CD1c-positive myeloid dendritic cell (primary cell): ENCODE measurements at regions not wholly inside any gene's neighbourhood (a gene's known extent, or its start where the extent isn't known, plus 50 kb on each side); places are given as distances from the start of the nearest gene placed in this dataset.

ENCODE experiments used
- DNase-seq: peaks from one replicate; pipeline ENCODE4 v3.0.0-alpha.2; 2016; ENCODE audit errors: extremely low spot score

GRCh38 chr2:9082158-9082557 is 78.7 kb upstream of the MBOAT2 start:
- DNase-seq: no peak

GRCh38 chr2:9081750-9082149 is 78.3 kb upstream of the MBOAT2 start:
- DNase-seq: no peak

- no peak for DNase-seq
Observed at GRCh38 chr2:9078405-9078804, 74.9 kb upstream of the MBOAT2 start.

- no peak for DNase-seq
Observed at GRCh38 chr2:9077691-9078090, 74.2 kb upstream of the MBOAT2 start.

- DNase-seq: no peak
Observed at GRCh38 chr2:9076755-9077154, 73.3 kb upstream of the MBOAT2 start.

GRCh38 chr2:9076210-9076609 is 72.7 kb upstream of the MBOAT2 start:
- DNase-seq: no peak

GRCh38 chr2:9074930-9075329 is 71.4 kb upstream of the MBOAT2 start:
- no peak for DNase-seq

GRCh38 chr2:9071584-9072124 is 68.2 kb upstream of the MBOAT2 start:
- no peak for DNase-seq

GRCh38 chr2:9071032-9071431 is 67.5 kb upstream of the MBOAT2 start:
- DNase-seq: no peak

GRCh38 chr2:9069543-9069942 is 66.1 kb upstream of the MBOAT2 start:
- DNase-seq: no peak

GRCh38 chr2:9065901-9066300 is 62.4 kb upstream of the MBOAT2 start:
- no peak for DNase-seq

- no peak for DNase-seq
Observed at GRCh38 chr2:9063023-9063606, 59.6 kb upstream of the MBOAT2 start.

GRCh38 chr2:9060819-9061218 is 57.3 kb upstream of the MBOAT2 start:
- no peak for DNase-seq

GRCh38 chr2:9057939-9058761 is 54.7 kb upstream of the MBOAT2 start:
- no peak for DNase-seq

GRCh38 chr2:9055471-9055870 is 52.0 kb upstream of the MBOAT2 start:
- no peak for DNase-seq

- no peak for DNase-seq
Observed at GRCh38 chr2:9053534-9053931, 50.0 kb upstream of the MBOAT2 start.
